Endothelial cell of umbilical vein (primary cell): ENCODE measurements at regions not wholly inside any gene's neighbourhood (a gene's known extent, or its start where the extent isn't known, plus 50 kb on each side); places are given as distances from the start of the nearest gene placed in this dataset.

Experiments
- EZH2 ChIP-seq: IDR thresholded peaks from 2 replicates; pipeline ENCODE4 v1.6.1; 2012; ENCODE audit warnings: borderline replicate concordance, low read depth, mild to moderate bottlenecking, moderate library complexity, low read length, inconsistent platforms; ENCODE audit not compliant: severe bottlenecking
- GATA2 ChIP-seq: IDR thresholded peaks from 2 replicates; pipeline ENCODE4 v1.7.0; 2011; ENCODE audit warnings: low read depth, mild to moderate bottlenecking, moderate library complexity, mixed read lengths, low read length; ENCODE audit not compliant: insufficient read length, insufficient read depth
- JUN ChIP-seq: IDR thresholded peaks from 2 replicates; pipeline ENCODE4 v1.6.1; 2011; ENCODE audit warnings: borderline replicate concordance, low read depth; ENCODE audit not compliant: insufficient read length, insufficient read depth
- MYC ChIP-seq: IDR thresholded peaks from one replicate; pipeline ENCODE4 v1.6.1; 2011; ENCODE audit warnings: mild to moderate bottlenecking, low read depth, low read length
- POLR2A ChIP-seq: IDR thresholded peaks from 2 replicates; pipeline ENCODE4 v1.6.1; 2012; ENCODE audit warnings: low read depth, mild to moderate bottlenecking, control low read depth, low read length
- POLR2AphosphoS5 ChIP-seq: IDR thresholded peaks from 2 replicates; pipeline ENCODE4 v1.6.1; 2012; ENCODE audit warnings: low read depth, mild to moderate bottlenecking, control low read depth, low read length, moderate library complexity; ENCODE audit not compliant: insufficient read depth
- TF ChIP-seq, protein P1 (sequence below), 2 donors: IDR thresholded peaks; 1 replicate in 1 of 2; 2 replicates in 1 of 2; pipeline ENCODE4 v1.5.1; 2011; ENCODE audit warnings: low read length in 2 of 2, mild to moderate bottlenecking in 2 of 2, moderate library complexity in 2 of 2, control low read depth in 1 of 2, inconsistent platforms in 1 of 2, low read depth in 1 of 2; ENCODE audit not compliant: insufficient read depth in 1 of 2; ENCODE audit errors: extremely low read depth in 1 of 2

DNA sequence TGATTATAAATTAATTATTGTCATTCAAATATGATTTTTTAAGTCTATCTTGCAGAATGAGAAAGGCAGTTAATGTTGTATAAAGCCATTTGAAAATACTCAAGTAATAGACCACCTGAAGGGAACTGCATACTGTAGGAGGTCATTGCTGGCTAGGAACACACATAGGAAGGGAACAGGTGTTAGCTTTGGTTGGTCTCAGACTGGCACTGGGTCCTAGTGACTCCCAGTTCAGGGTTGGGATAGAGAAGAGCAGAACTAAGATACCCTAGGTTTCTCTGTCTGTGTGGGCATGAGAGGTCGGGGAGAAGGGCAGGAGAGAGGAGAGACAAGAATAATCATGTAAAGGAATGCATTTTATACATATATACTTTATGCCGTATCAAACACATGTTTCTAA is 559.0 kb upstream of the GOLIM4 start:
- TF ChIP-seq JUN (no peak), GATA2 (no peak), POLR2A (no peak), MYC (no peak), EZH2 (no peak), POLR2AphosphoS5 (no peak)
- TF ChIP-seq, protein P1, sequence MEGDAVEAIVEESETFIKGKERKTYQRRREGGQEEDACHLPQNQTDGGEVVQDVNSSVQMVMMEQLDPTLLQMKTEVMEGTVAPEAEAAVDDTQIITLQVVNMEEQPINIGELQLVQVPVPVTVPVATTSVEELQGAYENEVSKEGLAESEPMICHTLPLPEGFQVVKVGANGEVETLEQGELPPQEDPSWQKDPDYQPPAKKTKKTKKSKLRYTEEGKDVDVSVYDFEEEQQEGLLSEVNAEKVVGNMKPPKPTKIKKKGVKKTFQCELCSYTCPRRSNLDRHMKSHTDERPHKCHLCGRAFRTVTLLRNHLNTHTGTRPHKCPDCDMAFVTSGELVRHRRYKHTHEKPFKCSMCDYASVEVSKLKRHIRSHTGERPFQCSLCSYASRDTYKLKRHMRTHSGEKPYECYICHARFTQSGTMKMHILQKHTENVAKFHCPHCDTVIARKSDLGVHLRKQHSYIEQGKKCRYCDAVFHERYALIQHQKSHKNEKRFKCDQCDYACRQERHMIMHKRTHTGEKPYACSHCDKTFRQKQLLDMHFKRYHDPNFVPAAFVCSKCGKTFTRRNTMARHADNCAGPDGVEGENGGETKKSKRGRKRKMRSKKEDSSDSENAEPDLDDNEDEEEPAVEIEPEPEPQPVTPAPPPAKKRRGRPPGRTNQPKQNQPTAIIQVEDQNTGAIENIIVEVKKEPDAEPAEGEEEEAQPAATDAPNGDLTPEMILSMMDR (IDR thresholded peaks at IDR 0.05; ENCODE audit: extremely low read depth in 1 of 2, insufficient read depth in 1 of 2, low read depth in 1 of 2, low read length in 2 of 2), result no peak
